ENCODE measurements at regions not wholly inside any gene's neighbourhood (a gene's known extent, or its start where the extent isn't known, plus 50 kb on each side); places are given as distances from the start of the nearest gene placed in this dataset.

DNA sequence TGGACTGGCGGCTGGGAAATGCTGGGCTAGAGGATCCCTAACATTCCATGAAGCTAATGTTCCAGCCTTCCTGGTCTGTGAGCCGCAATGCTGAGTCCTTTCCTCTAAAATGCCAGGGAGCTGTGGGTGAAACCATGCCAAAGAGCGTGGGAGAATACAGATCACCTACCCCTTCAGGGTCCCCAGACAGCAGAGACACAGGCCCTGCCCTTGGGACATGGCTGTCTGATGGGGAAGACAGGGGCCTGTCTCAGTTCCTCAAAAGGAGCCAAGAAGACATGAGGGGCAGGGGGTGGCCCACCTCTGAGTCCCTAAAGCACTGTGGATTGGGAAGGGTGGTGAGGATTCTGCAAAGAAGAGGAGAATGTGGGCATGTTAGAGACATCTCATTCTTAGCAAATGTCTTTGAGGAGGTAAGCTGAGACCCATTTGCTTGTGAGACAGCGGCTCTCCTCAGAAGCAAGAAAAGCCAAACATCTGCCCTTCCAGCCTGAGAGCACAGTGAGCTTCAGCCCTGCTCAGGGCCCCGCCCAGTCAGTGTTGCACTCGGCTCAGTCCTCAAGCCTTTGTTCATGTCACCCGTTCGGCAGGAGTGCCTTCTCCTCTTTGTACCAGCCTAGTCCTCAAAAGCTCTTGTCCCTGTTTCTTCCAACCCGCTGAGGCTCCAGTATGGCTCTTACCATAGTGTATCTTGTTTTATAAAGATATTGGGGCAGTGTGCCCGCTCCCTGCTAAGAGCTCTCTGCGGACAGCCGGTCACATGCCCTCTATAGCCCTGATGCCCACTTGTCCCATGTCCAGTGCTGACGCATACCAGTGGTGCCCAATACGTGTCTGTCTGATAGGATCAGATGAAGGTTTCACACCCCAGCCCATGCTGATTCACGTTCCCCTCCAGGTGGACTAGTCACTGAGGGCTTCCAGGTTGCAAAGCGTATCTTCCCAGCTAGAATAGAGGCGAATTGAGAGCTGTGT lies 286.2 kb downstream of the CYP26B1 start:
- Histone ChIP-seq H2AFZ (ENCODE audit: low read depth, low read length) (no peak overlapping the region), H3K9me1 (ENCODE audit: control insufficient read depth, insufficient read depth, low read length) (no peaks in the 10 kb centered on the region), H3K4me2 (ENCODE audit: insufficient read depth, low read length) (no peak overlapping the region), H3K27me3 (ENCODE audit: control insufficient read depth in 2 of 2, insufficient read depth in 2 of 2, low read length in 2 of 2) (peaks cover 2 to 36% of the 10 kb centered on the region in 2 experiments), H3K9me3 (replicated peaks; ENCODE audit: control insufficient read depth, insufficient read depth, low read depth, low read length) (no peaks in the 10 kb centered on the region), H4K20me1 (replicated peaks; ENCODE audit: control insufficient read depth, insufficient read depth, low read length) (no peaks in the 10 kb centered on the region; the same call in 1 of the 2 replicates), H3K4me1 (replicated peaks in 1 of 2; ENCODE audit: control insufficient read depth in 2 of 2, insufficient read depth in 2 of 2, low read length in 2 of 2) (no peaks in the 10 kb centered on the region), H3K36me3 (ENCODE audit: control insufficient read depth, insufficient read depth, low read length) (no peaks in the 10 kb centered on the region), H3K79me2 (ENCODE audit: control insufficient read depth, insufficient read depth, low read length) (no peaks in the 10 kb centered on the region), H3K9ac (ENCODE audit: insufficient read depth in 1 of 2, low read depth in 2 of 2, low read length in 2 of 2) (no peak overlapping the region), H3K27ac (ENCODE audit: extremely low read depth, low read depth, low read length) (no peak overlapping the region), H3K4me3 (no peak overlapping the region)
- in situ Hi-C loops (cut with MboI) = no loop called here
- ChIA-PET POLR2A (interaction anchor here (0.6 to 1.2 kb wide), 2 partner anchors 13 to 14 kb away, joined by 3 read pairs; no protein-coding TSS in a partner anchor), CTCF (ENCODE audit: low intra/inter-chr PET ratio) (no interaction called here)
- intact Hi-C loops (cut with micrococcal nuclease) = no loop called here
- DNase-seq (ENCODE audit: extremely low read depth in 1 of 4, low spot score in 3 of 4) = no peak
- ATAC-seq = peak; percentile 52; the same call in 2 of the 3 replicates
- FAIRE-seq = no peak
- peak; percentile 39; the same call in 1 of the 2 replicates for TF ChIP-seq ZKSCAN8 (CRISPR knock-in tag; IDR thresholded peaks at IDR 0.05)
- TF ChIP-seq, protein P1, sequence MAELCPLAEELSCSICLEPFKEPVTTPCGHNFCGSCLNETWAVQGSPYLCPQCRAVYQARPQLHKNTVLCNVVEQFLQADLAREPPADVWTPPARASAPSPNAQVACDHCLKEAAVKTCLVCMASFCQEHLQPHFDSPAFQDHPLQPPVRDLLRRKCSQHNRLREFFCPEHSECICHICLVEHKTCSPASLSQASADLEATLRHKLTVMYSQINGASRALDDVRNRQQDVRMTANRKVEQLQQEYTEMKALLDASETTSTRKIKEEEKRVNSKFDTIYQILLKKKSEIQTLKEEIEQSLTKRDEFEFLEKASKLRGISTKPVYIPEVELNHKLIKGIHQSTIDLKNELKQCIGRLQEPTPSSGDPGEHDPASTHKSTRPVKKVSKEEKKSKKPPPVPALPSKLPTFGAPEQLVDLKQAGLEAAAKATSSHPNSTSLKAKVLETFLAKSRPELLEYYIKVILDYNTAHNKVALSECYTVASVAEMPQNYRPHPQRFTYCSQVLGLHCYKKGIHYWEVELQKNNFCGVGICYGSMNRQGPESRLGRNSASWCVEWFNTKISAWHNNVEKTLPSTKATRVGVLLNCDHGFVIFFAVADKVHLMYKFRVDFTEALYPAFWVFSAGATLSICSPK (IDR thresholded peaks at IDR 0.05; ENCODE audit: borderline replicate concordance) = no peak
- TF ChIP-seq, protein P2, sequence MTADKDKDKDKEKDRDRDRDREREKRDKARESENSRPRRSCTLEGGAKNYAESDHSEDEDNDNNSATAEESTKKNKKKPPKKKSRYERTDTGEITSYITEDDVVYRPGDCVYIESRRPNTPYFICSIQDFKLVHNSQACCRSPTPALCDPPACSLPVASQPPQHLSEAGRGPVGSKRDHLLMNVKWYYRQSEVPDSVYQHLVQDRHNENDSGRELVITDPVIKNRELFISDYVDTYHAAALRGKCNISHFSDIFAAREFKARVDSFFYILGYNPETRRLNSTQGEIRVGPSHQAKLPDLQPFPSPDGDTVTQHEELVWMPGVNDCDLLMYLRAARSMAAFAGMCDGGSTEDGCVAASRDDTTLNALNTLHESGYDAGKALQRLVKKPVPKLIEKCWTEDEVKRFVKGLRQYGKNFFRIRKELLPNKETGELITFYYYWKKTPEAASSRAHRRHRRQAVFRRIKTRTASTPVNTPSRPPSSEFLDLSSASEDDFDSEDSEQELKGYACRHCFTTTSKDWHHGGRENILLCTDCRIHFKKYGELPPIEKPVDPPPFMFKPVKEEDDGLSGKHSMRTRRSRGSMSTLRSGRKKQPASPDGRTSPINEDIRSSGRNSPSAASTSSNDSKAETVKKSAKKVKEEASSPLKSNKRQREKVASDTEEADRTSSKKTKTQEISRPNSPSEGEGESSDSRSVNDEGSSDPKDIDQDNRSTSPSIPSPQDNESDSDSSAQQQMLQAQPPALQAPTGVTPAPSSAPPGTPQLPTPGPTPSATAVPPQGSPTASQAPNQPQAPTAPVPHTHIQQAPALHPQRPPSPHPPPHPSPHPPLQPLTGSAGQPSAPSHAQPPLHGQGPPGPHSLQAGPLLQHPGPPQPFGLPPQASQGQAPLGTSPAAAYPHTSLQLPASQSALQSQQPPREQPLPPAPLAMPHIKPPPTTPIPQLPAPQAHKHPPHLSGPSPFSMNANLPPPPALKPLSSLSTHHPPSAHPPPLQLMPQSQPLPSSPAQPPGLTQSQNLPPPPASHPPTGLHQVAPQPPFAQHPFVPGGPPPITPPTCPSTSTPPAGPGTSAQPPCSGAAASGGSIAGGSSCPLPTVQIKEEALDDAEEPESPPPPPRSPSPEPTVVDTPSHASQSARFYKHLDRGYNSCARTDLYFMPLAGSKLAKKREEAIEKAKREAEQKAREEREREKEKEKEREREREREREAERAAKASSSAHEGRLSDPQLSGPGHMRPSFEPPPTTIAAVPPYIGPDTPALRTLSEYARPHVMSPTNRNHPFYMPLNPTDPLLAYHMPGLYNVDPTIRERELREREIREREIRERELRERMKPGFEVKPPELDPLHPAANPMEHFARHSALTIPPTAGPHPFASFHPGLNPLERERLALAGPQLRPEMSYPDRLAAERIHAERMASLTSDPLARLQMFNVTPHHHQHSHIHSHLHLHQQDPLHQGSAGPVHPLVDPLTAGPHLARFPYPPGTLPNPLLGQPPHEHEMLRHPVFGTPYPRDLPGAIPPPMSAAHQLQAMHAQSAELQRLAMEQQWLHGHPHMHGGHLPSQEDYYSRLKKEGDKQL (CRISPR knock-in tag; IDR thresholded peaks at IDR 0.05; ENCODE audit: borderline replicate concordance) = no peak
- TF ChIP-seq TARDBP (IDR thresholded peaks at IDR 0.05) = no peak
- 1% methylated on average over 16 of the region's 17 CpGs for WGBS (ENCODE audit: insufficient coverage, low coverage, missing lambda C conversion rate)
- no TSS peak for BruUV-seq (replicated peaks)

Data from K562 (cell line).